ENCODE measurements at regions not wholly inside any gene's neighbourhood (a gene's known extent, or its start where the extent isn't known, plus 50 kb on each side); places are given as distances from the start of the nearest gene placed in this dataset.
"Not testable (repeated sequence)": the region's sequence is repeated elsewhere in the genome, so short reads cannot be mapped to it uniquely, and the experiment has no call there.

DNA sequence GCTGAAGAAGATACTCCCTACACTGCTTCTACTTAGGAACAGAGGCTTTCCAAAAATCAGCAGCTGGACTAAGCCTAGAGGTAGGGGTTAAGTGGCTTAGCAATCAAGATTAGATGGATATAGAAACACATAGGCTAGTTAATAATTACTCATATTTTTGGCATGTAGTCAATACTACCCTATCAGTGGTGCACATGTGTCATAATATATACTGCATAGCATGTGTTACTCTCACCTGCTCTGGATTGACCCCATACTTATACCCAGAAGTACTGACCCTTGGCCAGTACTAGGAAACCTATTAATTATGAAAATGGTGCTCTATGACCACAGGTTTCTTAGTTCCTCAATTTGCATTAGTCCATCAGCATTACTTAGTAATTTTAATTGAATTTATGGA is 528.4 kb upstream of the LMO3 start:
- no peaks in the 10 kb centered on the region for H3K4me1 ChIP-seq (ENCODE audit: low read length)
- no peaks in the 10 kb centered on the region for H3K9me2 ChIP-seq (replicated peaks; ENCODE audit: insufficient read depth, low read length)
- H3F3A ChIP-seq (ENCODE audit: insufficient read depth, low read length), result no peaks in the 10 kb centered on the region
- no peak overlapping the region for H3K27ac ChIP-seq (ENCODE audit: low read length)
- H2AFZ ChIP-seq (ENCODE audit: low read length), result no peak overlapping the region
- no peak overlapping the region for H3K4me3 ChIP-seq (ENCODE audit: low read length)
- no peaks in the 10 kb centered on the region for H4K20me1 ChIP-seq (ENCODE audit: insufficient read depth, low read length)
- H3K9ac ChIP-seq (ENCODE audit: low read length), result no peak overlapping the region
- TF ChIP-seq EZH2 (optimal IDR thresholded peaks at IDR 0.05; ENCODE audit: low read depth, low read length) (no peak), EZH2phosphoT487 (IDR thresholded peaks at IDR 0.05; ENCODE audit: low read length) (no peak)
- TF ChIP-seq, protein P1, sequence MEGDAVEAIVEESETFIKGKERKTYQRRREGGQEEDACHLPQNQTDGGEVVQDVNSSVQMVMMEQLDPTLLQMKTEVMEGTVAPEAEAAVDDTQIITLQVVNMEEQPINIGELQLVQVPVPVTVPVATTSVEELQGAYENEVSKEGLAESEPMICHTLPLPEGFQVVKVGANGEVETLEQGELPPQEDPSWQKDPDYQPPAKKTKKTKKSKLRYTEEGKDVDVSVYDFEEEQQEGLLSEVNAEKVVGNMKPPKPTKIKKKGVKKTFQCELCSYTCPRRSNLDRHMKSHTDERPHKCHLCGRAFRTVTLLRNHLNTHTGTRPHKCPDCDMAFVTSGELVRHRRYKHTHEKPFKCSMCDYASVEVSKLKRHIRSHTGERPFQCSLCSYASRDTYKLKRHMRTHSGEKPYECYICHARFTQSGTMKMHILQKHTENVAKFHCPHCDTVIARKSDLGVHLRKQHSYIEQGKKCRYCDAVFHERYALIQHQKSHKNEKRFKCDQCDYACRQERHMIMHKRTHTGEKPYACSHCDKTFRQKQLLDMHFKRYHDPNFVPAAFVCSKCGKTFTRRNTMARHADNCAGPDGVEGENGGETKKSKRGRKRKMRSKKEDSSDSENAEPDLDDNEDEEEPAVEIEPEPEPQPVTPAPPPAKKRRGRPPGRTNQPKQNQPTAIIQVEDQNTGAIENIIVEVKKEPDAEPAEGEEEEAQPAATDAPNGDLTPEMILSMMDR (IDR thresholded peaks at IDR 0.05; ENCODE audit: low read length), result no peak
- no peak overlapping the region for H3K4me2 ChIP-seq (ENCODE audit: low read depth, low read length)
- no peak for DNase-seq
- no peaks in the 10 kb centered on the region for H3K9me3 ChIP-seq (replicated peaks; ENCODE audit: insufficient read depth, low read length)
- no peaks in the 10 kb centered on the region for H3K36me3 ChIP-seq (replicated peaks; ENCODE audit: insufficient read depth, low read length)
- H3K27me3 ChIP-seq (replicated peaks; ENCODE audit: insufficient read depth, low read length), result no peaks in the 10 kb centered on the region
- H3K79me2 ChIP-seq (ENCODE audit: low read length), result no peaks in the 10 kb centered on the region

DNA sequence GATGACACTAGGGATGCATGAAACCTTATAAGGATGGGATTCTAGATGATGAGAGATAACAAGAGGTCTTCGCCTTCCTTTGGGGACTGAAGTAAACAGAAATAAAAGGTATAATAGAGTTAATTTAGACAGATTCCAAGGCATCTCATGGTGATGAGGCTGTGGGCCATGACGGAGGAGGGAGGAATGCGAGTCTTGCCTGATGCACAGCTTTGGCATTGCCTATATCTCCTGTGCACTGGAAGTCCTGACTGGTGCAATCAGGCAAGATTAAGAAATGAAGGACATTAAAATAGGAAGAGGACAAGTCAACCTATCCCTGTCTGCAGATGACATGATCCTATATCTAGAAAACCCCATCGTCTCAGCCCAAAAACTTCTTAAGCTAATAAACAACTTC is 526.4 kb upstream of the LMO3 start:
- H3K4me1 ChIP-seq (ENCODE audit: low read length), result no peaks in the 10 kb centered on the region
- H3K4me3 ChIP-seq (ENCODE audit: low read length), result no peak overlapping the region
- no peak overlapping the region for H3K27ac ChIP-seq (ENCODE audit: low read length)
- H3K27me3 ChIP-seq (replicated peaks; ENCODE audit: insufficient read depth, low read length), result no peaks in the 10 kb centered on the region
- no peaks in the 10 kb centered on the region for H3K36me3 ChIP-seq (replicated peaks; ENCODE audit: insufficient read depth, low read length)
- H2AFZ ChIP-seq (ENCODE audit: low read length), result no peak overlapping the region
- no peak overlapping the region for H3K4me2 ChIP-seq (ENCODE audit: low read depth, low read length)
- H3K9me2 ChIP-seq (replicated peaks; ENCODE audit: insufficient read depth, low read length), result no peaks in the 10 kb centered on the region
- no peak for DNase-seq
- H3K9me3 ChIP-seq (replicated peaks; ENCODE audit: insufficient read depth, low read length), result no peaks in the 10 kb centered on the region
- H3F3A ChIP-seq (ENCODE audit: insufficient read depth, low read length), result no peaks in the 10 kb centered on the region
- no peak overlapping the region for H3K9ac ChIP-seq (ENCODE audit: low read length)
- H3K79me2 ChIP-seq (ENCODE audit: low read length), result no peaks in the 10 kb centered on the region
- TF ChIP-seq EZH2phosphoT487 (IDR thresholded peaks at IDR 0.05; ENCODE audit: low read length) (no peak), EZH2 (optimal IDR thresholded peaks at IDR 0.05; ENCODE audit: low read depth, low read length) (no peak)
- TF ChIP-seq, protein P1 (IDR thresholded peaks at IDR 0.05; ENCODE audit: low read length), result no peak
- no peaks in the 10 kb centered on the region for H4K20me1 ChIP-seq (ENCODE audit: insufficient read depth, low read length)

- H3F3A ChIP-seq (ENCODE audit: insufficient read depth, low read length); H3K4me3 ChIP-seq (ENCODE audit: low read length); H3K36me3 ChIP-seq (replicated peaks; ENCODE audit: insufficient read depth, low read length); H4K20me1 ChIP-seq (ENCODE audit: insufficient read depth, low read length); H3K9ac ChIP-seq (ENCODE audit: low read length); DNase-seq; H3K4me2 ChIP-seq (ENCODE audit: low read depth, low read length); H3K9me3 ChIP-seq (replicated peaks; ENCODE audit: insufficient read depth, low read length); H3K9me2 ChIP-seq (replicated peaks; ENCODE audit: insufficient read depth, low read length); H3K27me3 ChIP-seq (replicated peaks; ENCODE audit: insufficient read depth, low read length); H3K4me1 ChIP-seq (ENCODE audit: low read length); H3K79me2 ChIP-seq (ENCODE audit: low read length); H3K27ac ChIP-seq (ENCODE audit: low read length); H2AFZ ChIP-seq (ENCODE audit: low read length): not testable (repeated sequence)
These were observed 510.6 kb upstream of the LMO3 start for GRCh38 chr12:17116538-17116937.

DNA sequence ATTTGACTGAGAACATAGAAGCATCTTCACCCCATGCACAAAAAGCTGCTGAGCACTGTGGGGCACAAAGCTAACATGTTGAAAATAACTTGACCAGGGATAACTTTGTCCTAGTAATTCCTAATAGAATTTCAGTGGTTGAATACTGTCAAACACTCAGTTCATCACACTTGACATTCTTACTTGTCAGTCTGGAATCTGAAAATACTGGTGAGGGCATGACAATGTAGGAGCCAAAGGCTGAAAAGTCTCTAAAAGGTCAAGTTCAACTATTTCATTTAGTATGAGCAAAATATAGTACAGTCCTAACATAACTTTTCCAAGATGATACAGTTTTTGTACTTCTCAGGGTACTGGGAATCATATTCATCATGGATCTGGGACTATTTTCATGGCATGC is 504.4 kb upstream of the LMO3 start:
- no peak for TF ChIP-seq EZH2phosphoT487 (IDR thresholded peaks at IDR 0.05; ENCODE audit: low read length)
- TF ChIP-seq EZH2 (optimal IDR thresholded peaks at IDR 0.05; ENCODE audit: low read depth, low read length), result no peak
- TF ChIP-seq, protein P1 (IDR thresholded peaks at IDR 0.05; ENCODE audit: low read length), result no peak
- H2AFZ ChIP-seq (ENCODE audit: low read length), result no peak overlapping the region
- no peak for DNase-seq
- H3K4me2 ChIP-seq (ENCODE audit: low read depth, low read length), result no peak overlapping the region
- no peak overlapping the region for H3K27ac ChIP-seq (ENCODE audit: low read length)
- H3K9me3 ChIP-seq (replicated peaks; ENCODE audit: insufficient read depth, low read length), result no peaks in the 10 kb centered on the region
- H3K4me3 ChIP-seq (ENCODE audit: low read length), result no peak overlapping the region
- H3K4me1 ChIP-seq (ENCODE audit: low read length), result no peaks in the 10 kb centered on the region
- H4K20me1 ChIP-seq (ENCODE audit: insufficient read depth, low read length), result no peaks in the 10 kb centered on the region
- H3K27me3 ChIP-seq (replicated peaks; ENCODE audit: insufficient read depth, low read length), result no peaks in the 10 kb centered on the region
- H3K79me2 ChIP-seq (ENCODE audit: low read length), result no peaks in the 10 kb centered on the region
- H3K36me3 ChIP-seq (replicated peaks; ENCODE audit: insufficient read depth, low read length), result no peaks in the 10 kb centered on the region
- H3F3A ChIP-seq (ENCODE audit: insufficient read depth, low read length), result no peaks in the 10 kb centered on the region
- no peak overlapping the region for H3K9ac ChIP-seq (ENCODE audit: low read length)
- no peaks in the 10 kb centered on the region for H3K9me2 ChIP-seq (replicated peaks; ENCODE audit: insufficient read depth, low read length)

Measured in MM.1S (cell line).